NCI-H345 treated with DMSO at 0.1 percent for 48 hours (cell line): ENCODE measurements at regions not wholly inside any gene's neighbourhood (a gene's known extent, or its start where the extent isn't known, plus 50 kb on each side); places are given as distances from the start of the nearest gene placed in this dataset.

Source experiments
- DNase-seq: peaks from one replicate; lab custom pipeline; 2025; ENCODE audit not compliant: unreplicated experiment; lab: John Stamatoyannopoulos, UW

GRCh38 chr6:113466526-113466925 lies 390.6 kb upstream of the MARCKS start:
- DNase-seq: no peak

- no peak for DNase-seq
Observed at GRCh38 chr6:113475392-113475791, 381.8 kb upstream of the MARCKS start.

GRCh38 chr6:113476937-113477839 lies 380.0 kb upstream of the MARCKS start:
- no peak for DNase-seq

- no peak for DNase-seq
Observed at GRCh38 chr6:113480616-113481015, 376.5 kb upstream of the MARCKS start.

GRCh38 chr6:113481458-113481857 lies 375.7 kb upstream of the MARCKS start:
- no peak for DNase-seq

- DNase-seq: no peak
Observed at GRCh38 chr6:113481910-113482309, 375.2 kb upstream of the MARCKS start.

GRCh38 chr6:113482771-113483170 lies 374.4 kb upstream of the MARCKS start:
- DNase-seq: no peak

GRCh38 chr6:113486199-113486598 lies 370.9 kb upstream of the MARCKS start:
- no peak for DNase-seq

- no peak for DNase-seq
Observed at GRCh38 chr6:113487489-113488058, 369.6 kb upstream of the MARCKS start.

- DNase-seq: no peak
Observed at GRCh38 chr6:113488061-113488460, 369.1 kb upstream of the MARCKS start.

GRCh38 chr6:113488812-113489685 lies 368.1 kb upstream of the MARCKS start:
- no peak for DNase-seq

- DNase-seq: no peak
Observed at GRCh38 chr6:113489952-113490746, 367.0 kb upstream of the MARCKS start.

GRCh38 chr6:113491376-113491775 lies 365.8 kb upstream of the MARCKS start:
- DNase-seq: no peak

- DNase-seq: no peak
Observed at GRCh38 chr6:113493991-113494390, 363.2 kb upstream of the MARCKS start.

- no peak for DNase-seq
Observed at GRCh38 chr6:113495521-113495920, 361.6 kb upstream of the MARCKS start.

- DNase-seq: no peak
Observed at GRCh38 chr6:113496166-113496565, 361.0 kb upstream of the MARCKS start.

GRCh38 chr6:113500221-113500620 lies 356.9 kb upstream of the MARCKS start:
- DNase-seq: no peak

GRCh38 chr6:113505084-113505699 lies 352.0 kb upstream of the MARCKS start:
- DNase-seq: no peak

- no peak for DNase-seq
Observed at GRCh38 chr6:113508249-113508648, 348.9 kb upstream of the MARCKS start.

GRCh38 chr6:113511100-113511499 lies 346.0 kb upstream of the MARCKS start:
- no peak for DNase-seq
